ENCODE measurements at regions not wholly inside any gene's neighbourhood (a gene's known extent, or its start where the extent isn't known, plus 50 kb on each side); places are given as distances from the start of the nearest gene placed in this dataset.

DNA sequence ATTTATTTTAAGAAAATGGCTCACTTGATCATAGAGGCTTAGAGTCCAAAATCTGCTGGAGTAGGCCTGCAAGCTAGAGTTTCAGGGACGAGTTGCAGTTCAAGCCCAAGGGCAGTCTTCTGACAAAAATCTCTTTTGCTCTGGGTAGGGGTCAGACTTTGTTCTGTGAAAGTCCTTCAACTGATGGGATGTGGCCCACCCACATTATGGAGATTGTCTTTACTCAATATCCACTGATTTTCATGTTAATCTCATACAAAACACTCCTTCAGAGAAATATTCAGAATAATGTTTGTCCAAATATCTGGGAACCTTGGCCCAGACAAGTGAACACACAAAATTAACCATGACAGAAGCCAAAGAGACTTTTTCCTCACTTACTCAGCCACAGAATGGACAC lies 98.6 kb upstream of the RSPO3 start:
- H3K4me1 ChIP-seq = no peaks in the 10 kb centered on the region
- intact Hi-C loops (cut with DNase I; ENCODE audit: low total_unique reads) = no loop called here
- TF ChIP-seq, protein P1, sequence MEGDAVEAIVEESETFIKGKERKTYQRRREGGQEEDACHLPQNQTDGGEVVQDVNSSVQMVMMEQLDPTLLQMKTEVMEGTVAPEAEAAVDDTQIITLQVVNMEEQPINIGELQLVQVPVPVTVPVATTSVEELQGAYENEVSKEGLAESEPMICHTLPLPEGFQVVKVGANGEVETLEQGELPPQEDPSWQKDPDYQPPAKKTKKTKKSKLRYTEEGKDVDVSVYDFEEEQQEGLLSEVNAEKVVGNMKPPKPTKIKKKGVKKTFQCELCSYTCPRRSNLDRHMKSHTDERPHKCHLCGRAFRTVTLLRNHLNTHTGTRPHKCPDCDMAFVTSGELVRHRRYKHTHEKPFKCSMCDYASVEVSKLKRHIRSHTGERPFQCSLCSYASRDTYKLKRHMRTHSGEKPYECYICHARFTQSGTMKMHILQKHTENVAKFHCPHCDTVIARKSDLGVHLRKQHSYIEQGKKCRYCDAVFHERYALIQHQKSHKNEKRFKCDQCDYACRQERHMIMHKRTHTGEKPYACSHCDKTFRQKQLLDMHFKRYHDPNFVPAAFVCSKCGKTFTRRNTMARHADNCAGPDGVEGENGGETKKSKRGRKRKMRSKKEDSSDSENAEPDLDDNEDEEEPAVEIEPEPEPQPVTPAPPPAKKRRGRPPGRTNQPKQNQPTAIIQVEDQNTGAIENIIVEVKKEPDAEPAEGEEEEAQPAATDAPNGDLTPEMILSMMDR (IDR thresholded peaks at IDR 0.05) = no peak
- no peak for TF ChIP-seq POLR2A (IDR thresholded peaks at IDR 0.05)
- whole genome bisulfite sequencing, 2 donors = 72 to 86% methylated on average over 1 of the region's 1 CpG
- H3K27ac ChIP-seq = no peak overlapping the region
- H3K4me3 ChIP-seq = no peak overlapping the region
- DNase-seq = no peak
- no peaks in the 10 kb centered on the region for H3K27me3 ChIP-seq
- no peaks in the 10 kb centered on the region for H3K36me3 ChIP-seq (ENCODE audit: low read depth, missing control alignments)
- H3K9me3 ChIP-seq = no peaks in the 10 kb centered on the region

DNA sequence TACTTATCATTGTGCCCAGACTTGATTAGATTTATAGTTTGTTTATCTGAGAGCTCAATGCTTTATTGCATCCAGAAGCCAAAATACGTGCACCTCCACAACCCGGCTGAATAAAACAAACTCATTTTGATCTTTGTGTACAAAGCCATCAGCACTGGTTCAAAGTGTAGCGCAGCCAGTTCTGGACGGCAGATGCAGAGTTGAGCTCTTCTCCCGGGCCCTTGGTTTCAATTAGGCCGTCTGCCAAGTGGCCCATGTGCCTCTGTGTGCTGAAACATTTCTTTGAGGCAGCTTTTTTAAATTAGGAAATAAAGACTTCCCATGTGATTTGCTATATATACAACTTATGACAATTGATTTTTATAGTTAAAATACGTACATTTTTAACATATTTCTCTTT lies 96.2 kb upstream of the RSPO3 start:
- DNase-seq = peak; percentile 51
- H3K9me3 ChIP-seq = no peaks in the 10 kb centered on the region
- no peak for TF ChIP-seq POLR2A (IDR thresholded peaks at IDR 0.05)
- TF ChIP-seq, protein P1 (IDR thresholded peaks at IDR 0.05) = no peak
- intact Hi-C loops (cut with DNase I; ENCODE audit: low total_unique reads) = no loop called here
- no peaks in the 10 kb centered on the region for H3K36me3 ChIP-seq (ENCODE audit: low read depth, missing control alignments)
- H3K4me3 ChIP-seq = no peak overlapping the region
- H3K27ac ChIP-seq = no peak overlapping the region
- H3K4me1 ChIP-seq = no peaks in the 10 kb centered on the region
- 39 to 54% methylated on average over 7 of the region's 7 CpGs for WGBS, 2 donors
- H3K27me3 ChIP-seq = no peaks in the 10 kb centered on the region

DNA sequence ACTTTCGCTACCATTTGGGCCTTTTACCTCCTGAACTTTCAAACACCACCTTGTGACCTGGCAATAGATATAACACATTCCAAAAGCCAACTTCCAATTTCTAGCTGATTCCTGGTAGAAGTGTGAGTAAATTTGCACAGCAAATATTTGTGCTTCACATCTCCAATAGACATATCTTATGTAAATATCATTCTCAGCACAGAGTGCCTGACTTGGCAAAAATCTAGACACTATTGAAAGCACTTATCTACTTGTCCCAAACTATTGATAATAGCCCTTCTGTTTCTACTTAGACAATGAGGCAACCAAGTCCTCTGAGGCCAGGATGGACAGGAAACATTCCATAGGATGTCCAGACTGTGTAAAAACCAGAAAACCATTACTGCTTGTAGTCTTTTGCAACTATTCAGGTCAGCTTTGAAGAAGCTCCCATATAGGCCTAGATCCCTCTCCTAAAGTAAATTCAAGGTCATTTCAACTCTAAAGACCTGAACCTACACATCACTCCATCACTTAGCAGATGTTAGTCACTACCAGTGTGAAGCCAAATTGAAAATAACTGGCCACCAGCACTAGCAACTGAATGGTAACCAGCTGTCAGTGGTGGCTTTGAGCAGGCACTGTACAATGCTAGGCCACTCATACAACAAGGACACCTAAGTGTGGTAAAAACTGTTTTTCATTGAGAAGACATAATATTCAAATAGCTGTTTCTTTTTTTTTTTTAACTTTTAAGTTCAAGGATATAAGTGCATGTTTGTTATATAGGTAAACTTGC lies 95.3 kb upstream of the RSPO3 start:
- 91 to 94% methylated on average over 1 of the region's 1 CpG for WGBS, 2 donors
- intact Hi-C loops (cut with DNase I; ENCODE audit: low total_unique reads) = no loop called here
- no peak for DNase-seq
- Histone ChIP-seq H3K36me3 (ENCODE audit: low read depth, missing control alignments) (no peaks in the 10 kb centered on the region), H3K4me1 (no peaks in the 10 kb centered on the region), H3K4me3 (no peak overlapping the region), H3K27me3 (no peaks in the 10 kb centered on the region), H3K9me3 (no peaks in the 10 kb centered on the region), H3K27ac (no peak overlapping the region)
- TF ChIP-seq POLR2A (IDR thresholded peaks at IDR 0.05) = no peak
- TF ChIP-seq, protein P1 (IDR thresholded peaks at IDR 0.05) = no peak

DNA sequence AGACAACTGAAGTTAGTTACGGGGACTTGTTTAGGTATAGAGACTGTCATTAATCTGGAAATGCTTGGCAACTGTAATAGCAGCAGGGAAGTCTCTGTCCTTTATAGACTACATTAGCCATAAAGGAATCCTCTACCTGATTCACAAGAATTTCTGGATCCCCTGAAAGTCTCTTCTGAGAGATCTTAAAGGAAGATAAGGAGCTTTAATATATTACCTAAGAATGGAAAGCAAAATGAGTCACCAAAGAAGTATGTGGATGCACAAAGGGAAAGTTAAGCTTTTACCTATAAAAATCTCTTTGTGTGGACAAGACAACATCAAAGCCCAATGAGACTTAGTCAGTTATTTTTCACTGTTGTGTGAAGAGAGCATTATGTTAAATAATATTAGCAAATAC lies 92.2 kb upstream of the RSPO3 start:
- Histone ChIP-seq H3K9me3 (no peaks in the 10 kb centered on the region), H3K27me3 (no peaks in the 10 kb centered on the region), H3K4me3 (no peak overlapping the region), H3K27ac (no peak overlapping the region), H3K36me3 (ENCODE audit: low read depth, missing control alignments) (no peaks in the 10 kb centered on the region), H3K4me1 (no peaks in the 10 kb centered on the region)
- WGBS, 2 donors = 90 to 96% methylated on average over 1 of the region's 1 CpG
- TF ChIP-seq POLR2A (IDR thresholded peaks at IDR 0.05) = no peak
- TF ChIP-seq, protein P1 (IDR thresholded peaks at IDR 0.05) = no peak
- intact Hi-C loops (cut with DNase I; ENCODE audit: low total_unique reads) = no loop called here
- DNase-seq = no peak

DNA sequence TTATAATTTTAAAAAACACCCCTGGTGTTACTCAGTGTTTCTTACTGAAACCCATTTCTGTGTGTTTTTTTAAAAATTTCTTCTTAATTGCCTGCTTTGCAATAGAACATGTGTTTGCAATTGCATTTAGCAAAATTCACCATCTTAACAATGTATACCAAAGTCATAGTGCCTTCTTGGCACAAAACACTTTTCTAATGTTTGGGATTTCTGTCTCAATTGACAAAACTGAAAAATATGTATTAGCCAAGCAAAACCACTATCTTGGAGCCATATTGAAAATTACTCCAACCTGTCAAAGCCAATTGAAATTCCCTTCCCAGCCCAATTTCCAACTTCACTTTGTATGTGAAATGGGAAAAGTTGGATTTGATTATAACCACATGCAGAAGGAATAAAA lies 88.4 kb upstream of the RSPO3 start:
- no peak overlapping the region for H3K4me3 ChIP-seq
- no peaks in the 10 kb centered on the region for H3K27me3 ChIP-seq
- TF ChIP-seq, protein P1 (IDR thresholded peaks at IDR 0.05) = no peak
- TF ChIP-seq POLR2A (IDR thresholded peaks at IDR 0.05) = no peak
- no peaks in the 10 kb centered on the region for H3K9me3 ChIP-seq
- no peak overlapping the region for H3K27ac ChIP-seq
- no peaks in the 10 kb centered on the region for H3K4me1 ChIP-seq
- no peak for DNase-seq
- intact Hi-C loops (cut with DNase I; ENCODE audit: low total_unique reads) = no loop called here
- H3K36me3 ChIP-seq (ENCODE audit: low read depth, missing control alignments) = no peaks in the 10 kb centered on the region
